Superior temporal gyrus (tissue), 1 donor: ENCODE measurements at regions not wholly inside any gene's neighbourhood (a gene's known extent, or its start where the extent isn't known, plus 50 kb on each side); places are given as distances from the start of the nearest gene placed in this dataset.

Source experiments
- DNase-seq: peaks from one replicate; pipeline ENCODE4 v3.0.0-alpha.2; 2016; ENCODE audit errors: extremely low spot score

- no peak for DNase-seq
Measured at GRCh38 chr3:150168698-150169097, 198.0 kb upstream of the PFN2 start.

GRCh38 chr3:150165396-150166094, 194.8 kb upstream of the PFN2 start:
- no peak for DNase-seq

GRCh38 chr3:150161011-150161410, 190.3 kb upstream of the PFN2 start:
- DNase-seq: no peak

GRCh38 chr3:150158943-150159625, 188.4 kb upstream of the PFN2 start:
- DNase-seq: peak; percentile 74

- no peak for DNase-seq
Measured at GRCh38 chr3:150152567-150152966, 181.9 kb upstream of the PFN2 start.

- no peak for DNase-seq
Measured at GRCh38 chr3:150150633-150151032, 179.9 kb upstream of the PFN2 start.

GRCh38 chr3:150149651-150150051, 179.0 kb upstream of the PFN2 start:
- DNase-seq: no peak

- no peak for DNase-seq
Measured at GRCh38 chr3:150148227-150148626, 177.5 kb upstream of the PFN2 start.

- DNase-seq: no peak
Measured at GRCh38 chr3:150147776-150148175, 177.1 kb upstream of the PFN2 start.

GRCh38 chr3:150146991-150147761, 176.5 kb upstream of the PFN2 start:
- DNase-seq: no peak

GRCh38 chr3:150145659-150146058, 175.0 kb upstream of the PFN2 start:
- DNase-seq: no peak

GRCh38 chr3:150144191-150144708, 173.6 kb upstream of the PFN2 start:
- DNase-seq: no peak

- DNase-seq: no peak
Measured at GRCh38 chr3:150142936-150143335, 172.2 kb upstream of the PFN2 start.

GRCh38 chr3:150141790-150142326, 171.2 kb upstream of the PFN2 start:
- no peak for DNase-seq

- no peak for DNase-seq
Measured at GRCh38 chr3:150140614-150141321, 170.1 kb upstream of the PFN2 start.

- no peak for DNase-seq
Measured at GRCh38 chr3:150138824-150139223, 168.1 kb upstream of the PFN2 start.

- no peak for DNase-seq
Measured at GRCh38 chr3:150136242-150136641, 165.5 kb upstream of the PFN2 start.

GRCh38 chr3:150135287-150135721, 164.6 kb upstream of the PFN2 start:
- DNase-seq: no peak

GRCh38 chr3:150133293-150133692, 162.6 kb upstream of the PFN2 start:
- no peak for DNase-seq

- DNase-seq: no peak
Measured at GRCh38 chr3:150132101-150132749, 161.5 kb upstream of the PFN2 start.

GRCh38 chr3:150131663-150132062, 161.0 kb upstream of the PFN2 start:
- no peak for DNase-seq
